ENCODE measurements at regions not wholly inside any gene's neighbourhood (a gene's known extent, or its start where the extent isn't known, plus 50 kb on each side); places are given as distances from the start of the nearest gene placed in this dataset.

DNA sequence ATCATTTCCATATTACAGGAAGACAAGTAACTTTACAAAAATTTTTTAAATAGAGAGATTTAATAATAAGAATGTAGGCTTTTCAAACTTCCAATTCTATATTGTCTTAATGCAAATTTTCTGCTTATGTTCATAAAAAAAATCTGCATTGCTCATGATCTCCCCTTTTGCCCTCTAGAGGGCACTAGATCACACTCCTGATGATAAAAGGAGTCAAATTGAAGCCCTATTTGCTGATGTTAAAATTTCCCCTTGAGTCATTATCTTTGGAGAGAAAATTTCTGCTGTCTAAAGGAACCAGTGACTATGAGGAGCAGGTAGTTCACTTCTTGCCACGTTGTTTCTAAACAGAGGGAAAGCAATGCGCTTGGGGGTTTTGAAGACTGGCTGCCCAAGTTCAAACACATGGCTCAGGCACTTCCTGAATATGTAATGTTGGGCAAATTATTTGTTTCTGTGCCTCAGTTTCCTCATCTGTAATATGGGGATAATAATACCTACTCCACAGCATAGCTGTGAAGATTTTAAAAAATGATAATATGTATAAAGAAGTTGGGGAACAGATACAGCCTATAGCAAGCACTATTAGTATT is 874.2 kb downstream of the TFAP2A start:
- TF ChIP-seq, protein P1, sequence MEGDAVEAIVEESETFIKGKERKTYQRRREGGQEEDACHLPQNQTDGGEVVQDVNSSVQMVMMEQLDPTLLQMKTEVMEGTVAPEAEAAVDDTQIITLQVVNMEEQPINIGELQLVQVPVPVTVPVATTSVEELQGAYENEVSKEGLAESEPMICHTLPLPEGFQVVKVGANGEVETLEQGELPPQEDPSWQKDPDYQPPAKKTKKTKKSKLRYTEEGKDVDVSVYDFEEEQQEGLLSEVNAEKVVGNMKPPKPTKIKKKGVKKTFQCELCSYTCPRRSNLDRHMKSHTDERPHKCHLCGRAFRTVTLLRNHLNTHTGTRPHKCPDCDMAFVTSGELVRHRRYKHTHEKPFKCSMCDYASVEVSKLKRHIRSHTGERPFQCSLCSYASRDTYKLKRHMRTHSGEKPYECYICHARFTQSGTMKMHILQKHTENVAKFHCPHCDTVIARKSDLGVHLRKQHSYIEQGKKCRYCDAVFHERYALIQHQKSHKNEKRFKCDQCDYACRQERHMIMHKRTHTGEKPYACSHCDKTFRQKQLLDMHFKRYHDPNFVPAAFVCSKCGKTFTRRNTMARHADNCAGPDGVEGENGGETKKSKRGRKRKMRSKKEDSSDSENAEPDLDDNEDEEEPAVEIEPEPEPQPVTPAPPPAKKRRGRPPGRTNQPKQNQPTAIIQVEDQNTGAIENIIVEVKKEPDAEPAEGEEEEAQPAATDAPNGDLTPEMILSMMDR (conservative IDR thresholded peaks at IDR 0.05; ENCODE audit: low read depth, low read length), result peak; percentile 85
- no peak for TF ChIP-seq EZH2 (IDR thresholded peaks at IDR 0.05; ENCODE audit: borderline replicate concordance, low read depth, low read length, poor library complexity, severe bottlenecking)

All from A673 (cell line).